Activated CD8-positive, alpha-beta T cell treated with anti-CD3 and anti-CD28 coated beads, Interleukin-2, amount 10 ng/mL, durations not matched to agents 7 days and 5 days (primary cell): ENCODE measurements at regions not wholly inside any gene's neighbourhood (a gene's known extent, or its start where the extent isn't known, plus 50 kb on each side); places are given as distances from the start of the nearest gene placed in this dataset.

Experiments used
- ATAC-seq: fragments of 150-1000 bp; cut with Tn5 transposase; one replicate; pipeline ENCODE4 v1.10.0; 2021; ENCODE audit warnings: moderate library complexity
- CTCF ChIA-PET: fragments of 350-600 bp; sonication (Branson Sonifier 250); formaldehyde crosslinking; loops from one replicate; lab custom pipeline; 2021; ENCODE audit warnings: antibody characterized with exemption; lab: Charles Lee
- POLR2A ChIA-PET: fragments of 350-600 bp; sonication (Branson Sonifier 250); formaldehyde crosslinking; loops from one replicate; lab custom pipeline; 2021; ENCODE audit warnings: antibody characterized with exemption; lab: Charles Lee
- DNase-seq: peaks from one replicate; pipeline ENCODE4 v3.0.0-alpha.2; 2020
- H3K27ac Mint-ChIP-seq: one replicate; pipeline ENCODE4 v1.8.0; 2021; ENCODE audit warnings: mild to moderate bottlenecking, mixed read lengths
- H3K27me3 Mint-ChIP-seq: one replicate; pipeline ENCODE4 v1.8.0; 2021; ENCODE audit warnings: low read depth, mixed read lengths
- H3K36me3 Mint-ChIP-seq: one replicate; pipeline ENCODE4 v1.8.0; 2021; ENCODE audit warnings: low read depth, mixed read lengths
- H3K4me1 Mint-ChIP-seq: one replicate; pipeline ENCODE4 v1.8.0; 2021; ENCODE audit warnings: low read depth, mixed read lengths
- H3K4me3 Mint-ChIP-seq: one replicate; pipeline ENCODE4 v1.8.0; 2021; ENCODE audit warnings: mild to moderate bottlenecking, mixed read lengths
- H3K9me3 Mint-ChIP-seq: one replicate; pipeline ENCODE4 v1.8.0; 2022; ENCODE audit warnings: mixed read lengths; ENCODE audit not compliant: insufficient read depth

DNA sequence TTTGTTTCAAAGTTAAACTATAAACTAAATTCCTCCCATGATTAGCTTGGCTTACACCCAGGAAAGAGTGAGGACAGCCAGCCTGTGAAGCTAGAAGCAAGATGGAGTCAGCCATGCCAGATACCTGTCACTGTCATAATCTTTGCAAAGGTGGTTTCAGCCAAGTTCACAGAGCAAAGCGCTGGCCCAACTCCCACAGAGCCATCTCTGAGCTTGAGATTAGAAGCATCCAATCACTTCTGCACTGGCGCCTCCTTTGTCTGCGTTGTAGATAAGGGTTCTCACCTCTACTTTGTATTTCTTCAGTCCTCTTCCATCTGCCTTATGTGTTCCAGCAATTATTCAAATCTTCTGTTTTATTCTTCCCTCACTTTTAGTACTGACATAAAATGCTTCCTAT is 119.4 kb upstream of the ACO1 start:
- ATAC-seq (no peak), DNase-seq (no peak)
- ChIA-PET CTCF (interaction anchor here (0.5 kb wide), 1 partner anchor 13 kb away, joined by 4 read pairs; no protein-coding TSS in a partner anchor), POLR2A (no interaction called here)
- H3K27me3 Mint-ChIP-seq, result no peaks in the 10 kb centered on the region
- H3K36me3 Mint-ChIP-seq, result no peaks in the 10 kb centered on the region
- no peak overlapping the region for H3K4me3 Mint-ChIP-seq
- no peaks in the 10 kb centered on the region for H3K4me1 Mint-ChIP-seq
- no peaks in the 10 kb centered on the region for H3K9me3 Mint-ChIP-seq
- H3K27ac Mint-ChIP-seq, result no peak overlapping the region

DNA sequence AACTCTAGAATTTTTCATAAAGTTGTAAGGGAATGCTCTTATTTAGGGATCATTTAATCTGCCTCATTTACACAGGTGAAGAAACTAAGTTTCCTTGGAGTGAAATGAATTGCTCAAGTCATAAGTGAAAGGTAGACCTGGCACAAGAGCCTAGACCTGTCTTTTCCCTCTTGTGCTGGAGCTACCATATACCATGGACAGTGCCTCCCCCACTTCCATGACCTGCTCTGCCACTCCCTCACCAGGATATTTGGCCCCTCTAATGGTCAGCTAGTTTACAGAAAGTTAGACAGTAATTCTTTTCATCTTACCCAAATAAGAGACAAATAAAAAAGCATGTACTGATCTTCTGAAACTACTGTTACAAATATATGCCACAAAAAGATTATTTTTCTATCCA is 105.5 kb upstream of the ACO1 start:
- no peak for ATAC-seq
- H3K27ac Mint-ChIP-seq, result no peak overlapping the region
- no peak for DNase-seq
- H3K27me3 Mint-ChIP-seq, result no peaks in the 10 kb centered on the region
- CTCF ChIA-PET, result no interaction called here
- H3K4me3 Mint-ChIP-seq, result no peak overlapping the region
- no peaks in the 10 kb centered on the region for H3K9me3 Mint-ChIP-seq
- POLR2A ChIA-PET, result no interaction called here
- no peaks in the 10 kb centered on the region for H3K36me3 Mint-ChIP-seq
- H3K4me1 Mint-ChIP-seq, result no peaks in the 10 kb centered on the region

DNA sequence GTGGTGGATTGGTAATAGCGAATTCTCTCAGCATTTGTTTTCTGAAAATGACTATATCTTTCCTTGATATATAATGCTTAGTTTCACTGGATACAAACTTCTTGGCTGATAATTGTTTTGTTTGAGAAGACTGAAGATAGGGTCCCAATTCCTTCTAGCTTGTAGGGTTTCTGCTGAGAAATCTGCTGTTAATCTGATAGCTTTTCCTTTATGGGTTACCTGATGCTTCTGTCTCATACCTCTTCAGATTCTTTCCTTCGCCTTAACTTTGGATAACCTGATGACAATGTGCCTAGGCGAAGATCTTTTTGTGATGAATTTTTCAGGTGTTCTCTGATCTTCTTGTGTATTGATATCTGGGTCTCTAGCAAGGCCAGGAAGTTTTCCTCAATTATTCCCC is 94.7 kb upstream of the ACO1 start:
- H3K9me3 Mint-ChIP-seq, result no peaks in the 10 kb centered on the region
- no peak overlapping the region for H3K4me3 Mint-ChIP-seq
- H3K27ac Mint-ChIP-seq, result no peak overlapping the region
- DNase-seq, result no peak
- H3K27me3 Mint-ChIP-seq, result peaks cover 10% of the 10 kb centered on the region
- ATAC-seq, result no peak
- no peaks in the 10 kb centered on the region for H3K4me1 Mint-ChIP-seq
- H3K36me3 Mint-ChIP-seq, result no peaks in the 10 kb centered on the region
- CTCF ChIA-PET, result no interaction called here
- POLR2A ChIA-PET, result no interaction called here

DNA sequence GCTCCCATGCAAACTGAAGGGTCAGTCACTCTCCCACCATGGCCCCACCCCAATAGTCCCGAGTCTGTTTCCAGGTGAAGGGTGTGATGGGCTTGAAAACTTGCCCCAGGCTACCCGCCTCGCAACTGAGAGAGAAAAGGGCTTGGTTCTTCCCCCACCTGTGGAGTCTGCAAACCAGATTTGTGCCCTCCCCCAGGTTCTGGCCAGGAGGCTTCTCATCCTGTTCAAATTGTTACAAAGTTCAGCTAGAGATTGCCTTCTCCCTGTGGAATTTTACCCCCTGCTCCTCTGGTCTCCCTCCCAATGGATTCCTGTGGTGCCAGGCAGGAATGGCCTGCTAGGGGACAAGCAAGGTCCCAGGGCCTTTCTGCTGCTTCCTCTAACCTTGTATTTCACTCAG is 93.1 kb upstream of the ACO1 start:
- ChIA-PET CTCF (no interaction called here), POLR2A (no interaction called here)
- Mint-ChIP-seq H3K4me1 (no peaks in the 10 kb centered on the region), H3K27ac (no peak overlapping the region), H3K36me3 (no peaks in the 10 kb centered on the region), H3K9me3 (no peaks in the 10 kb centered on the region), H3K4me3 (no peak overlapping the region), H3K27me3 (peaks cover 10% of the 10 kb centered on the region)
- no peak for DNase-seq
- ATAC-seq, result no peak

DNA sequence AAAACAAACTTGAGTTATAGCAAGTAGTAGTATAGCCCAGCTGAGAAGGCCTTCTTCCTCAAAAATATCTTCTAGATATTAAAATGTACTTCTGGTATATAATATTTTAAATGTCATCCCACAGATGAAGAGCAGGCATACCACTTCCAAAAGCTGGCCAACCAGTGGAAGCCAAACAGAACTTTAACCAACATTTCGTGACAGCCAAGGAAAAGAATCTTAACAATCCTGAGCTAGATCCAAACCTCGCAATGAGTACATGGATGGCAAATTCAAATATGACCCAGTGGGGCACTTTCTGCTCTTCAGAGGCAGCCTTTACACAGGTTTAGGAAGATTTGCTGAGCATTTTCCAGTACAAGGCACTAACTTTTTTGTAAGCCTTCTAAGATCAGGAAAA is 91.8 kb upstream of the ACO1 start:
- H3K9me3 Mint-ChIP-seq, result no peaks in the 10 kb centered on the region
- H3K4me3 Mint-ChIP-seq, result no peak overlapping the region
- H3K4me1 Mint-ChIP-seq, result no peaks in the 10 kb centered on the region
- POLR2A ChIA-PET, result no interaction called here
- DNase-seq (no peak), ATAC-seq (no peak)
- CTCF ChIA-PET, result no interaction called here
- H3K27me3 Mint-ChIP-seq, result peaks cover 7% of the 10 kb centered on the region
- H3K27ac Mint-ChIP-seq, result no peak overlapping the region
- H3K36me3 Mint-ChIP-seq, result no peaks in the 10 kb centered on the region

DNA sequence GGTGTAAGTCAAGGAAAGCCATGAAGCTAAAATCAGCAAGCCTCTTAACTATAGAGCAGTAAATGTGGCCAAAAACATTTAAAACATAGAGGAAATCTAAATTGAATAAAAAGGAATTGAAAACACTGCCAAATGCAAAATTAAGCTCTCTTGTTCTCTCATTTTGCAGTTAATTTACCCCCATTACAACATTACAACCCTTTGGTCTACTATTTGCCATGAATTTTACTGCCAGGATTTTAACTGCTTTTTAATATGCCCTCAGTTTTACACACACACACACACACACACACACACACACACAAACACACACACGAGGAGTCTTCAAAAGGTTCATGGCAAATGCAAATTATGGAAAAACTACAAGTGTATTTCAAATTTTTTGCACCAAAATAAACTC is 91.4 kb upstream of the ACO1 start:
- ChIA-PET POLR2A (no interaction called here), CTCF (no interaction called here)
- ATAC-seq, result no peak
- Mint-ChIP-seq H3K27ac (no peak overlapping the region), H3K36me3 (no peaks in the 10 kb centered on the region), H3K4me1 (no peaks in the 10 kb centered on the region), H3K4me3 (no peak overlapping the region), H3K27me3 (peaks cover 7% of the 10 kb centered on the region), H3K9me3 (no peaks in the 10 kb centered on the region)
- DNase-seq, result no peak

DNA sequence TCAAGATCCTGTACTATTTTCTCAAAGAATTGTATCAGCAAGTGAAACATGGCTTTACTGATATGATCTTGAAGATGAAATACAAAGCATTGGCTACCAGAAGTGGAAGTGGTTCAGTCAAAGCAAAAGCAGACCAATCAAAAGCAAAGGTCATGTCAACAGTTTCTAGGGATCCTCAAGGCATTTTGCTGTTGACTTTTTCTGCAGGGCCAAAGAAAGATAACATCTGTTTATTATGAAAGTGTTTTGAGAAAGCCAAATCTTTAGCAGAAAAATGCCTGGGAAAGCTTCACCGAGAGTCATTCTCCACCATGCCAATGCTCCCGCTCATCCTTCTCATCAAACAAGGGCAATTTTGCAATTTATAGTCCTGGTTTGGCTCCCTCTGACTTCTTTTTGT is 90.3 kb upstream of the ACO1 start:
- Mint-ChIP-seq H3K27ac (no peak overlapping the region), H3K4me1 (no peaks in the 10 kb centered on the region), H3K27me3 (peaks cover 7% of the 10 kb centered on the region), H3K4me3 (no peak overlapping the region), H3K36me3 (no peaks in the 10 kb centered on the region), H3K9me3 (no peaks in the 10 kb centered on the region)
- ATAC-seq (no peak), DNase-seq (no peak)
- POLR2A ChIA-PET, result no interaction called here
- CTCF ChIA-PET, result no interaction called here

DNA sequence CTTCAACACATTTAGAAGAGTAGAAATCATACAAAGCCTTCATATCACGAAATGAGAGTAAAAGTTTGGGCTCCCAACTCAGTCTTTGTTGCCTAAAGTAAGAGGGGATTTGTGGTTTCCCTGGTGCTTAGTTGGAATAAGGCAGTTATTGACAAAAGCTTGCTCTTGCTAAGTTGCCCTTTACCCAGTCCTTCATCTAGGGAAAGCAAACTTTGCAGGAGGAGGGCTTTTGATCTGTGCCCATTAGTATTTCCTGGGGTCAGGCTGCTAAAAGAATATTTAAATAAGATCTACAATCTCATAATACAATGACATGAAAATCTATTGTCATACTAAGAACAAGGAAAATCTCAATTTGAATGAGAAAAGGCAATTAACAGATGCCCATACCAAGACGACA is 84.1 kb upstream of the ACO1 start:
- no peaks in the 10 kb centered on the region for H3K4me1 Mint-ChIP-seq
- CTCF ChIA-PET, result no interaction called here
- POLR2A ChIA-PET, result no interaction called here
- no peak overlapping the region for H3K4me3 Mint-ChIP-seq
- DNase-seq (no peak), ATAC-seq (no peak)
- no peaks in the 10 kb centered on the region for H3K9me3 Mint-ChIP-seq
- H3K27ac Mint-ChIP-seq, result no peak overlapping the region
- H3K36me3 Mint-ChIP-seq, result no peaks in the 10 kb centered on the region
- H3K27me3 Mint-ChIP-seq, result peaks cover 5% of the 10 kb centered on the region

DNA sequence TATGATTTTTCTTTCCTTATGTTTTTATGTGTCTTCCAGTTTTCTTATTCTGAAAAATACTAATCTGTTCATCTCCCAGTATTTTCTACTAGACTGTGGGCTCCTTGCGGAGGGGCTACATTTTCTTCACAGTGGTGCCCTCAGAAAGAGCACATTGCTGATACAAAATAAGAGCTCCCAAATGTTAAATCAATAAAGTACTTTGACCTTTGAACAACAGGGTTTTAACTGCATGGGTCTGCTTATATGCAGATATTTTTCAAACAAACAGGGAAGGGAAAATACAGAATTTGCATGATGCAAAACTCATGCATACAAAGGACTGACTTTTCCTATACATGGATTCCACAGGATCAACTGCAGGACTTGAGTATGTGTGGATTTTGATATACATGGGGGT is 79.9 kb upstream of the ACO1 start:
- ATAC-seq (no peak), DNase-seq (no peak)
- H3K27me3 Mint-ChIP-seq, result peaks cover 4% of the 10 kb centered on the region
- H3K9me3 Mint-ChIP-seq, result no peaks in the 10 kb centered on the region
- H3K36me3 Mint-ChIP-seq, result no peaks in the 10 kb centered on the region
- H3K27ac Mint-ChIP-seq, result no peak overlapping the region
- H3K4me3 Mint-ChIP-seq, result no peak overlapping the region
- CTCF ChIA-PET, result no interaction called here
- POLR2A ChIA-PET, result no interaction called here
- no peaks in the 10 kb centered on the region for H3K4me1 Mint-ChIP-seq

DNA sequence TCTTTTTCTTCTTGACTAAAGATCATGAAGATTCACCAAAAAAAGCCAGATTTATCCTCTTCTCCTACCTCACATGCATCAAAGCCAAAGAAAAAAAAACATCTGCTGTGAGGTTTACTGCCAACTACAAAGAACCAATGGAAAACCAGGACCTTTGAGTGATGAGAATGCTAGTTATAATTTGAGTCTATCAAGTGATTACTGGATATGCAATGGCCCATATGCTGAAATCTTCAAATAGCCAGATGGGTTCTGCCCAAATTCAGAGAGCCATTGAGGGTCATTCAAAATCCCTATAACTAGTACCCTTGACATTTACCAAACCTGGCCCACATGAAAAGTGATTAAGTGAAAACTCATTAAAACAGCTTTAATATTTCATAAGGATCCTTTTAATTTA is 78.4 kb upstream of the ACO1 start:
- ChIA-PET POLR2A (no interaction called here), CTCF (no interaction called here)
- Mint-ChIP-seq H3K27me3 (peaks cover 3% of the 10 kb centered on the region), H3K9me3 (no peaks in the 10 kb centered on the region), H3K36me3 (no peaks in the 10 kb centered on the region), H3K4me3 (no peak overlapping the region), H3K27ac (no peak overlapping the region), H3K4me1 (no peaks in the 10 kb centered on the region)
- DNase-seq (no peak), ATAC-seq (no peak)

DNA sequence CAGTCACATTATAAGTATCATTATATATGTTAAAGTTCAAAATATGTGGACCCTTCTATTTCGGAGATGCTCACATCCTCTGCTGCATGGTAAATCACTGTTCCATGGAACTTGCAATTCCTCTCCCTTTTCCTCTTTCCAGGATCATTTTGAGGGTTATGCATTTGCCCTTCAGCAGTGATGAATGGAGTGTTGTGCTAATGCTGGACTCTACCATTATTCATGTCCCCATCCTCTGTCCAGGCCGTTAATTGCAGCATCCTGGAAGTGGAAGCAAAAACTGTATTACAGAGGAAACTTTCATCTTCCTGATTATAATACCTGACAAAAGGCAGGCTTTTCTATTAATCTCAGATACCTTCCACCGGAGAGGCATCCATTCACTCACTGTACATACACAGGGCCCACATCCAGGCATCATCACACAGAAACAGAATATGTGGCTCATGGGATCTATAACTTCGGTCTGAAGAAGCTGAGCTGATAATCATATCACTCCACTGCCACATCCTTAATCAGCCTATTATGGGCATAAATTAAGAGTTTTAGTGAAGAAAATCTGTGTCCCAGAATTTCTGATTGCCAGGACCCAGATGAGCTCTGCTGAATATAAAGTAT is 65.0 kb upstream of the ACO1 start:
- no peak for ATAC-seq
- CTCF ChIA-PET, result no interaction called here
- no peaks in the 10 kb centered on the region for H3K4me1 Mint-ChIP-seq
- no peak overlapping the region for H3K4me3 Mint-ChIP-seq
- no peak overlapping the region for H3K27ac Mint-ChIP-seq
- no peaks in the 10 kb centered on the region for H3K27me3 Mint-ChIP-seq
- POLR2A ChIA-PET, result no interaction called here
- H3K36me3 Mint-ChIP-seq, result no peaks in the 10 kb centered on the region
- H3K9me3 Mint-ChIP-seq, result no peaks in the 10 kb centered on the region
- no peak for DNase-seq

DNA sequence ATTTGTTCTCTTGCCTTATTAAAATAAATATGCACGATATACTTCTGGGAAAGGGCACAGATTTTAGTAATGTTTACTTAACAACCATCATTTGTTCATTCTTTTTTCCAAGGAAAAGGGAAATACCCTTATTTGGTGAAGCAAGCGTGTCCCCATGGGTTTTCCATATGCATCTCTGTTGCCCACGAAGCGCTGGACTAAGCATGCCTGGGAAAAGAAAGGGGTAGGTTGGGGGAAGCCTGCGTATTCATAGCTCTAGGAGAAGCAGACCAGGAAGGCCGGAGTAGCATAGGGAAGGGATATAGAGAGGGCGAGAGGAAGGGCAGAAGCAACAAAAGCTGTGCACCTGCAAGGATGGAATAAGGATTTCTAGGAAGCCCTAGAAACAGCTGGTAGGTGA is 61.8 kb upstream of the ACO1 start:
- H3K4me3 Mint-ChIP-seq, result no peak overlapping the region
- DNase-seq (no peak), ATAC-seq (no peak)
- no peaks in the 10 kb centered on the region for H3K4me1 Mint-ChIP-seq
- H3K9me3 Mint-ChIP-seq, result no peaks in the 10 kb centered on the region
- no peaks in the 10 kb centered on the region for H3K36me3 Mint-ChIP-seq
- H3K27ac Mint-ChIP-seq, result no peak overlapping the region
- no peaks in the 10 kb centered on the region for H3K27me3 Mint-ChIP-seq
- CTCF ChIA-PET, result no interaction called here
- POLR2A ChIA-PET, result no interaction called here

DNA sequence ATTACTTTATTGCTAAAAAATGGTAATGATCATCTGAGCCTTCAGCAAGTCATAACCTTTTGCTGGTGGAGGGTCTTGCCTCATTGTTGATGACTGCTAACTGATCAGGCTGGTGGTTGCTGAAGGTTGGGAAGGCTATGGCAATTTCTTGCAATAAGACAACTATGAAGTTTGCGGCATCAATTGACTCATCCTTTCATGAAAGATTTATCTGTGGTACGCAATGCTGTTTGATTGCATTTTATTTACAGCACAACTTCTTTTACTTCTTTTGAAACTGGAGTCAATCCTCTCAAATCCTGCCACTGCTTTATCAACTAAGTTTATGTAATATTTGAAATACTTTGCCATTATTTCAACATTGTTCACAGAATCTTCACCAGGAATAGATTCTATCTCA is 58.3 kb upstream of the ACO1 start:
- Mint-ChIP-seq H3K4me1 (no peaks in the 10 kb centered on the region), H3K27me3 (peaks cover 3% of the 10 kb centered on the region), H3K9me3 (no peaks in the 10 kb centered on the region), H3K27ac (no peak overlapping the region), H3K4me3 (no peak overlapping the region), H3K36me3 (no peaks in the 10 kb centered on the region)
- DNase-seq, result no peak
- CTCF ChIA-PET, result no interaction called here
- ATAC-seq, result no peak
- POLR2A ChIA-PET, result no interaction called here
